GM12892 (cell line): ENCODE measurements at regions not wholly inside any gene's neighbourhood (a gene's known extent, or its start where the extent isn't known, plus 50 kb on each side); places are given as distances from the start of the nearest gene placed in this dataset.

ENCODE experiments used
- DNase-seq: peaks from one replicate; pipeline ENCODE4 v3.0.0; 2011; ENCODE audit not compliant: insufficient read length
- FAIRE-seq: peaks from 2 replicates; lab custom pipeline; 2011; peaks lifted over from hg19 to GRCh38; lab: Jason Lieb, UNC
- POLR2A ChIP-seq: IDR thresholded peaks from 2 replicates; pipeline ENCODE4 v1.6.1; 2011; ENCODE audit warnings: low read depth, low read length, control low read depth
- POLR2AphosphoS5 ChIP-seq: IDR thresholded peaks from 2 replicates; pipeline ENCODE4 v1.6.1; 2011; ENCODE audit warnings: low read depth, low read length, control low read depth
- TAF1 ChIP-seq: IDR thresholded peaks from 2 replicates; pipeline ENCODE4 v1.6.1; 2011; ENCODE audit warnings: low read depth, mild to moderate bottlenecking, control low read depth, low read length, borderline replicate concordance

GRCh38 chr11:96760815-96761214, 371.0 kb downstream of the JRKL start:
- no peak for TF ChIP-seq POLR2AphosphoS5
- no peak for TF ChIP-seq TAF1
- FAIRE-seq (no peak), DNase-seq (no peak)

- no peak for DNase-seq
- no peak for TF ChIP-seq POLR2AphosphoS5
- no peak for FAIRE-seq
Observed at GRCh38 chr11:96761451-96761850, 371.6 kb downstream of the JRKL start.

GRCh38 chr11:96763244-96763643, 373.4 kb downstream of the JRKL start:
- no peak for FAIRE-seq
- DNase-seq: no peak
- TF ChIP-seq POLR2AphosphoS5 (no peak), TAF1 (no peak), POLR2A (no peak)

- FAIRE-seq: no peak
- TF ChIP-seq TAF1: no peak
- TF ChIP-seq POLR2AphosphoS5: no peak
- no peak for TF ChIP-seq POLR2A
Observed at GRCh38 chr11:96778272-96778671, 388.5 kb downstream of the JRKL start.

GRCh38 chr11:96779030-96779429, 389.2 kb downstream of the JRKL start:
- no peak for DNase-seq
- TF ChIP-seq POLR2AphosphoS5 (no peak), POLR2A (no peak), TAF1 (no peak)
- FAIRE-seq: no peak

More at GRCh38 chr11:96778272-96778671, 388.5 kb downstream of the JRKL start:
- no peak for DNase-seq

- TF ChIP-seq POLR2A (no peak), TAF1 (no peak), POLR2AphosphoS5 (no peak)
Observed at GRCh38 chr11:96781082-96781481, 391.3 kb downstream of the JRKL start.

GRCh38 chr11:96782632-96783031, 392.8 kb downstream of the JRKL start:
- no peak for FAIRE-seq
- TF ChIP-seq TAF1: no peak
- TF ChIP-seq POLR2A: no peak
- TF ChIP-seq POLR2AphosphoS5: no peak
- no peak for DNase-seq

More at GRCh38 chr11:96781082-96781481, 391.3 kb downstream of the JRKL start:
- DNase-seq: no peak
- no peak for FAIRE-seq

- DNase-seq: no peak
- no peak for FAIRE-seq
- TF ChIP-seq POLR2AphosphoS5 (no peak), POLR2A (no peak), TAF1 (no peak)
Observed at GRCh38 chr11:96783311-96783710, 393.5 kb downstream of the JRKL start.

GRCh38 chr11:96785073-96785472, 395.3 kb downstream of the JRKL start:
- DNase-seq (no peak), FAIRE-seq (no peak)
- TF ChIP-seq POLR2A: no peak
- TF ChIP-seq POLR2AphosphoS5: no peak
- TF ChIP-seq TAF1: no peak

GRCh38 chr11:96794152-96794551, 404.3 kb downstream of the JRKL start:
- no peak for TF ChIP-seq POLR2AphosphoS5
- no peak for TF ChIP-seq TAF1
- TF ChIP-seq POLR2A: no peak
- DNase-seq: no peak
- FAIRE-seq: no peak

- no peak for DNase-seq
- FAIRE-seq: no peak
- TF ChIP-seq POLR2AphosphoS5: no peak
- TF ChIP-seq POLR2A: no peak
- TF ChIP-seq TAF1: no peak
Observed at GRCh38 chr11:96798445-96798844, 408.6 kb downstream of the JRKL start.

- no peak for DNase-seq
- TF ChIP-seq POLR2AphosphoS5 (no peak), POLR2A (no peak), TAF1 (no peak)
- FAIRE-seq: no peak
Observed at GRCh38 chr11:96815236-96815635, 425.4 kb downstream of the JRKL start.
